GM21529 (cell line): ENCODE measurements at regions not wholly inside any gene's neighbourhood (a gene's known extent, or its start where the extent isn't known, plus 50 kb on each side); places are given as distances from the start of the nearest gene placed in this dataset.
"Not testable (repeated sequence)": the region's sequence is repeated elsewhere in the genome, so short reads cannot be mapped to it uniquely, and the experiment has no call there.

Source experiments
- ATAC-seq: cut with Tn5 transposase; IDR thresholded peaks from one replicate; pipeline ENCODE4 v1.9.1; 2021; ENCODE audit not compliant: unreplicated experiment

DNA sequence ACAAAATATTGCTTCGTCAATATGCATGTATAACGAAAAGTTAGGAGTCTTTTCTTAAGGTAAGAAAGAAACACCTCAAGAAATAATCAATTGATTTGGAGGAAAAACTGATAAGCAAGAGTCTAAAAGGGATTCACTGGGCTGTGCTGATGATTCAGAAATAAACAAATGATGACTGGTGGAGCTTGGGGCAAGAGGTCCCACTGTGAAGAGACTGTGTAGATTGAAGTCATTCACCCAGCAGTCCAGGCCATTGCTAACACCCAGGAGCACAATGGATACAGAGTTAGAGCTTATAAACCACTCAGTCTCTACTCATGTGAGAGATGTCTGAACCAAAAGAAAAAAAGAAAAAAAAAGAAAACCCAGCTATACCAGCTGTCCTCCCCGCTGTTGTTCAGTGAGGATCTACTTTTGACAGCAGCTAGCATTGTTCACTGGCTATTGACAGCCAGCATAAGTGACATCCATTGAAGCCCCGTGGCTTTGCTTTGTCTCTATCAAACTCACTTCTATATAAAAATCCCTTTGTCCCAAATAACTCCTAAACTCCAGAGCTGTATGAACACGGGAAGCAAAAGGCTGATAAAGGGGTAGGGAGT lies 255.5 kb downstream of the KCTD12 start:
- ATAC-seq = no peak

DNA sequence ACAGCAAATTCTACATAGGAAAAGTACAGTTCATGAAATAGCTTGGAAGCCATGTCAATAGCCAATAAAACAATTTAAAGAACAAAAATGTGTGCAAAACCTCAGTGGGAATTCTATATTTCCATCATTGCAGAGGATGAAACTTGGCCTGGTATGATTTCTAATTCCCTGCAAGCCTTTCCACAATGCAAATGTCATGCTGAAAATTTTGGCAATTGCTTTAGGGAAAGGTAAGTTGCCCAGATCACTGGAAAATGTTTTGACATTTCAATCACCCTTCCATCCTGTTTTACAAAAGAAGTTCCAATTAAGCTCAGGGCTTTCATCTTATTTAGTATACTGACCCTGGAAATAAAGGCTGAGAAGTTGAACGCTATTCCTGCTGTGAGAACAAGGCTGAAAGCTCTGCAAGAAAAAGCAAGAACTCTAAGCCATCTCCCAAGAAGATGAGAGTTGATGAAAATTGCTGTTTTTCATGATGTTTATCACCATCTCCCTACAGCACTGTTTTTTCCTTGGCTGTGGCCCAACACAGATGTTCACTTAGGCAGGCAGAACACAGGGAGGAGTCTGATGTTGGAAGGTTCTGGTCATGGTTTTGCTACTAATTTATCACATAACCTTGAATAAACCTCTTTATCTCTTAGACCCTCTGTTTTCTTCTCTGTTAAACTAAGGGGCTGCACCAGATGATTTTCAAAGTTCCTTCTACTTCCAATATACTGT lies 263.7 kb downstream of the KCTD12 start:
- ATAC-seq = no peak

DNA sequence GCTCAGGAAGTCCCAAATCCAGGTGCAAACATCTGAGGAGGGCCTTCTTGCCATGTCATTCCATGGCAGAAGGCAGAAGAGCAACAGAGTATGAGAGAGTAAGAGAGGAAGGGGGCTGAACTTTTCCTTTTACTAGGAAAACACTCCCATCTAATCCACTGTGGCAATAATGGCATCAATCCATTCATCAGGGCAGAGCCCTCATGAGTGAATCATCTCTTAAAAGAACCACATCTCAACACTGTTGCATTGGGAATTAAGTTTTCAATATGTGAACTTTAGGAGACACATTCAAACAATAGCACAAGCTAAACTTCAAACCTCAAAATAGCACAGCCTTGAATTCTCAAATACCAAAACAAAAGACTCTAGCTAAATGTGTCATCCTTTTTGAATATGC lies 264.5 kb downstream of the KCTD12 start:
- ATAC-seq = no peak

DNA sequence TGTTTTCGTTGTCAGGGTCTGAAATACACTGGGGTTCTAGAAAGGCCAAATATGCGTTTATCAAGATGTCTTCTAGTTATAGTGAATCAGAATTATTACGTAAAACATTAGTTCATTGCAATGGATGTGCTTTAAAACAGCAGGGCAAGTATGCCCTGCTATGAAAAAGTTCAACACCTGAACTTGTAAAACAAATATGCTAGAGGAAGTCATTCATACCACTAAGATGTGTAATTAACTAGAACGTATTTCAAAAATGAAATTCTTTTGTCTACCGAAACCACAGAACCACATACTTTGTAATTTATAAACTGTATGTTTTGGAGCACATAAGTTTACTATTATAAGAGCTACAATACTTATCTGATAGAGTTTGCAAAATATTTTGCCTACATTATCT lies 266.2 kb downstream of the KCTD12 start:
- no peak for ATAC-seq

DNA sequence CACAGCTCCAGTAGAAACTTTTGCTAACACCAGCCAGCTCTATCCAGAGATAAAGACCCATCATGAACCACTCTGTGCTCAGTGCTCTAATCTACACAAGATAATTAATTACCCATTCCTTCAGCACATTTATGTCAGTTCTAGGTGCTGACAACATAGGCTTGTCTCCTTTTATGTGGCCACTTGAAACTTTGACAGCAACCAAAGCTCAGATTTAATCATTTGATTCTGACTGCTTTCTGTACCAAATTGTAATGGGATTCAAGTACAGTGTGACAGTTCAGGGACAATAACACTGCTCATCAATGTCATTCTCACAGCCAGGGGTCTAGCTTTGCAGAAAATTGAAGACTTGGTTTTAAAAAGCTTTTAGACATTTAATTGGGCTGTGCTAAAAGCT lies 266.6 kb downstream of the KCTD12 start:
- ATAC-seq = no peak

DNA sequence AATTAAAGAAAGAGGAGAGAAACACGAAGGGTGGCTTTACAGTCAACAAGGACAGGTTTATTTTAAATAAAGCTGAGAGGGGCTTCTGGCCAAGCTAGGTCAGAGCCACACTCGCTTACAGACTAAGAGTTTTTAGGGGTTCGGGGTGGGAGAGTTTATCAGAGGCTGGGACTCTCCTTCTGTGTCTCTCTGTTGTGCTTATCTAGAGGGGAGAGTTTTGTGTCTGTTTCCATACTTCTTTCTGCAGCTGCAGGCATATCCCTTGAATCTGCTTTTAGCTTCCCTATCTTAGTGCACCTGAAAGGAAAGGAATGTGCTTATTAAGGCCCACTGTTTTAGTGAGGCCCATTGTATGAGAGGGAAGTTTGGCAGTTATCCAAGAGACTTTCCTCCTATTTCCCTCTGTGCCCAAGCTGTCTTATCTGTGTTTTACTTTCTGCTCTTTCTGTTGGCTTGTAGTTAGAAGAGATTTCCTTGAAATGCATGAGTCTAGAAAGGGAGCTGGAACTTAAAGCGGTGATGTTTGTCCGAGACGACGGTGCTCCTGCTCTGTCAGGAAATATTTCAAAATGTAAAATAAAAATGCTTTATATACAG lies 275.3 kb downstream of the KCTD12 start:
- no peak for ATAC-seq

DNA sequence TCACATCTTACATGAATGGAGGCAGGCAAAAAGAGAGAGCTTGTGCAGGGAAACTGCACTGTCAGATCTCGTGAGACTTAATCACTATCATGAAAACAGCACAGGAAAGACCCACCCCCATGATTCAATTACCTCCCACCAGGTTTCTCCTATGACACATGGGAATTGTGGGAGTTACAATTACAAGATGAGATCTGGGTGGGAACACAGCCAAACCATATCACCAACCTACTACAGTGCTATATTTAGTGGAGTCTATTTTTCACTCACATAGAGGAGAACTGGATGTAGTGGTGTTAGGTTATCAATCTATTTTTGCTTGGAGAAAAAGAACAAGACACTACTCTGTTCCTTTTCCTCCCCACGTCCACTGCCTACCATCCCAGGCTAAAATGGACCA lies 276.6 kb downstream of the KCTD12 start:
- no peak for ATAC-seq

DNA sequence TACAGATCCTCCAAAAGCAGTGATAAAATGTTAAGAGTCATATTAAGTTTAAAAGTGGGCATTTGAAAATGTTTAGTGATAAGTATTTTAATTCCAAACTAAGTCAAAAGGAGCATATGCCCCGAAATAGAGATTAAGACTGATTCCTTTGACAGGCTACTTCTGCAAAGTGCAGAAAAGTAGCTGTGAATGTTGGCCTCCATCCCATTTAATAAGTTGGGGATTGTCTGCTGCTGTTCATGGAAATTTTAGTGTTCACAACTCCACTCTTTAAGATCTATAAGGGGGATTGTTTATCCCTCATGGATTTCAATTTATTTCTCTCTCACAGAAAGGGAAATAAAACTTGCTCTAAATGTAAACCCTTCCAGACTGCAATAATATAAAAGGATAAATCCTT lies 278.3 kb downstream of the KCTD12 start:
- no peak for ATAC-seq

DNA sequence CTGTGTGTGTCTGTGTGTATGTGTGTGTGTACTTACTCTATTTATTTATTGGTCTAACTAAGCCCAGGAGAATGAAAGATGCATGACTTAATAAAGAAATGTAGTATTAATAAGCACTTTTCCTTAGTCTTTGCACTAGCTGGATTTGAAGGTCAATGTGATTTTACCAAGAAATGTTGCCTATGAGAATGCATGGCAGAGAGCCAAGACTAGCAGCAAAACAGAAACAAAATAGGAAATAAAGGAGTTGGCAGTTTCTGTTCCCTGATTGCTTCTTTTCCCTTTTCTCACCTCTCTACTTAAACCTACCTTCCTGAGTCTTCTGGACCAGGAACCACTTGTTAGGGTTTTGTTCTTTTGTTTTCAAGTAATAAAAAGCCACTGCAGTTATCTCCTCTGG lies 286.1 kb downstream of the KCTD12 start:
- ATAC-seq = no peak

DNA sequence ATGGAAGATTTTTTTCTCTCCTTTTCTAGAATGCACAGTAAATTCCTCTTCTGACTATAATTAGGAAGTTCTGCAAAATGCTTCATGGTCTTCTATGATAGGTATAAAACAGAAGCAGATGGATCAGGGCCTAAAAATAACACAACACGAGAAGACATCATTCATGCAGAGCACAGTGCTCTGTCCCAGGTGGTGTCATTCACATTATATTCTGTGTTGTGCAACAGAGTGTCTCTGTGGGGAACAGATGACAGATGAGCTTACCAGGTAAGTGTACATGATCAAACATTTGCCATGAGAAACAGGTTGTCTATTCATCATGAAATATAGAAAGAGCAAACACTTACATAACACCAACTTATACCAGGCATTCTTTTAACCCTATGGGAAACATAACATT lies 288.3 kb downstream of the KCTD12 start:
- no peak for ATAC-seq

DNA sequence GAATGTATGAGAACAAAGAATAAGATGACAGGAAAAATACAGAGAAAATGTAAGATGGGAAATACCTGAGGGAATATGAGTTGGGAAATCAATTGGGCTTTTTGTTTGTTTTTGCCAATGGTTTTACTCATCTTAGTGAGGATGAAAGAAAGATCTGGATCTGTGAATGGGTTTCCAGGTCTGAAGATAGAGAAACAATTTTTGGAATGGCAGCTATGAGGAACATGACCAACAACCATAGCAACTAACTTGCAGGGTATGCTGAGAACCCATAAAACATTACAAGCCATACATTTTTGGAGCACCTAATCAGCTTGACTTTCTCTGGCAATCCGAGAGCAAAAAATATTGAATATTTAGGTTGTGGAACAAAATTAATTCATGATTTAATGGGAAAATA lies 290.0 kb downstream of the KCTD12 start:
- no peak for ATAC-seq

DNA sequence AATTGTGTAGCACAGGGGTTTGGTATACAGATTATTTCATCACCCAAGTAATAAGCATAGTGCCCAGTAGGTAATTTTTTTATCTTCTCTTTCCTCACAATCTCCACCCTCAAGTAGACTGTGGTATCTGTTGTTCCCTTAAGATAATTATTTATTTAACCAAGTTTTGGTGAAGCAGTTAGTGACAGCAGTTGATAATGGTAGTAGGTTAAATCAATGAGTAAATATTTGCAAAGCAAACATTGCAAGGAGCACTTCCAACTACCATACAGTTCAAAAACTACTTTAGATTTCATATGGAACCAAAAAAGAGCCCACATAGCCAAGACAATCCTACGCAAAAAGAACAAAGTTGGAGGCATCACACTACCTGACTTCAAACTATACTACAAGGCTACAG lies 291.8 kb downstream of the KCTD12 start:
- no peak for ATAC-seq

DNA sequence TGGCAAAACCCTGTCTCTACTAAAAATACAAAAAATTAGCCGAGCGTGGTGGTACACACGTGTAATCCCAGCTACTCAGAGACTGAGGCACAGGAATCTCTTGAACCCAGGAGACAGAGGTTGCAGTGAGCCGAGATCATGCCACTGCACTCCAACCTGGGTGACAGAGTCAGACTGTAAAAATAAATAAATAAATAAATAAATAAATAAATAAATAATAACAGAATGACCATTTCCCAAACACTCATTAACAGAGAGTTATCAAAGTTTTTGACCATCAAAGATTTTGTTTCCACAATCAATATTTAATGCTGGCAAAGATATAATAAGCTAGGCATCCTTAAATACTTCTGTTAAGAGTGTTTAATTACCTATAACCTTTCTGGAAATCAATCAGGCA lies 299.4 kb downstream of the KCTD12 start:
- no peak for ATAC-seq

DNA sequence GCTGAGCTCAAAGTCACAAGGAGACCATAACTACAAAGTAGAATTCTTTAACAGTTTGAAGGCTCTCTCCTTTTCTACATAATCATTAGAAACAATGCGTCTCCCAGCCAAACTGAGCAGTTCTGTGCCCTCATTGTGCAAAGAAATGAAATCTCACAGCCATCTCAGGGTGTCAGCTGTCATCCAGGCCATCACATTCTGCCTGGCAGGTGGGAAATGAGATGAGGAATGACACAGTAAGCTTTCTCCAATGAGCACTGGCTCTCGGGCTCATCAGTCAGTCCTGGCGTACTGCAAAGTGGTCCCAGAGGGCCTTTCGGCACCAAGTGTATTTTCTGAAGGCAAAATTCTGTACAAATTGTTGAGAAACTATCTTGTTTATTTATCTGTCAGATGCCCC lies 306.5 kb downstream of the KCTD12 start:
- ATAC-seq = no peak

DNA sequence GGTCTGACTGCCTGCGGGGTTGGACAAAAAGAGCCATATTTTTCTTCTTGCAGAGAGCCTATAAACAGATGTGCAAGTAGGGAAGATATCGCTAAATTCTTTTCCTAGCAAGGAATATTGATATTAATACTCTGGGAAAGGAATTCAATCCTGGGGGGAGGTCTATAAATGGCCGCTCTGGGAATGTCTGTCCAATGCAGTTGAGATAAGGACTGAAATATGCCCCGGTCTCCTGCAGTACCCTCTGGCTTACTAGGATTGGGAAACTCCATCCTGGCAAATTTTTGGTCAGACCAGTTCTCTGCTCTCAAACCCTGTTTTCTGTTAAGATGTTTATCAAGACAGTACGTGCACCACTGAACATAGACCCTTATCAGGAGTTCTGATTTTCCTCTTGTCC lies 310.6 kb downstream of the KCTD12 start:
- not testable (repeated sequence) for ATAC-seq

DNA sequence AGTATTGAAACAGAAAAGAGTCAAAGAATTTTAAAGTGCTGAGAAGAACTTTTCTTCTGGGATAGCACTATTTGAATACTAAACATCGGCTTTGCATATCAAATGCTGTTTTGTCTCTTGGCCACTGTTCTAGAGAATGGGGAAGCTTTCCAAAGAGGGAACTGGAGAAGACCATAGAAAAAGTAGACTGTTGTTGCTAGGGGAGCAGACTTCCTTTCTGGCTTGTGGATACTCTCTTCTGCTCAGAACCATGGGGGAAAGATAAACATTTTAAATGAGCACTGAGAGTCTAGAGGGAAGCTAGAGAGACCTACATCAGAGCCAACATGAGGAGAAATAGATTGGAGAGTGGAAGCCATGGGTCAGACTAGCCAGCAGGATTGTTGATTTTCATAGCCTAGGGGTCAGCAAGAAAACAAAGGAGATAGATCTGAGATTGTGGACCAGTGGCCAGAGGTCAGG lies 315.7 kb downstream of the KCTD12 start:
- ATAC-seq = no peak

DNA sequence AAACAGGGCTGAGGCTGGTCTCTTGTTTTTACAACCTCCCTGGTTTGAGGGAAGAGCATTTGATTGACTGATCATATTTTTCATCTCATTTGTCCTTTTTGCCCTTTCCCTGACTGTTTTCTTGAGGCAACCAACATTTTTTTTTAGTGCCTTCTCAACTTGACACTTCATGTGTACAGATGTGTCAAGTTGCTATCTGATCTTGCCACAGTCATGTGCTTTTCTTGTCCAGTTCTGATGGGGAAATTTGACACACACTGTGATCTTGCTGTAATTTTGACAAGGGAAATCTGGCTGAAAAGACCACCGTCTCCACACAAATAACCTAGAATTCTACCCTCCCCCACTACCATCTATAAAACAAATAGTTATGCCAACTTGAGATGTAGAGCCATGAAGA lies 329.6 kb downstream of the KCTD12 start:
- ATAC-seq = no peak

DNA sequence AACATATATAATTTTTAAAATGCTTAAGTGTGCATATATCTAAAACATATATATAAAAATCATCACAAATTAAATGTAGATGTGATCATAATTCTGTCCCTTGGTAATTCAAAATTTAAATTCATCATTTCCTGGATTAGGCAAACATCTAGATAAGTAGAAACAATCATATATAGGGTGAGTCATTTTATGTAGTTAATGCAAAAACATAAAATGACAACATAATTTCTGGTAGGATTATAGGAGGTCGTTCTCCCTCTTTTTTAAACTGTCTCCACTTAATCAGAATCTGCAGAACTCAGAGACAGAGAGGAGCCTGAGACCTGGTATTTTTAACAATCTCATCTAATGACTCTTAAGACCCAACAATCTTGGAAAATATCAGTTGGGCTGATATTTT lies 333.4 kb downstream of the KCTD12 start:
- ATAC-seq = no peak

DNA sequence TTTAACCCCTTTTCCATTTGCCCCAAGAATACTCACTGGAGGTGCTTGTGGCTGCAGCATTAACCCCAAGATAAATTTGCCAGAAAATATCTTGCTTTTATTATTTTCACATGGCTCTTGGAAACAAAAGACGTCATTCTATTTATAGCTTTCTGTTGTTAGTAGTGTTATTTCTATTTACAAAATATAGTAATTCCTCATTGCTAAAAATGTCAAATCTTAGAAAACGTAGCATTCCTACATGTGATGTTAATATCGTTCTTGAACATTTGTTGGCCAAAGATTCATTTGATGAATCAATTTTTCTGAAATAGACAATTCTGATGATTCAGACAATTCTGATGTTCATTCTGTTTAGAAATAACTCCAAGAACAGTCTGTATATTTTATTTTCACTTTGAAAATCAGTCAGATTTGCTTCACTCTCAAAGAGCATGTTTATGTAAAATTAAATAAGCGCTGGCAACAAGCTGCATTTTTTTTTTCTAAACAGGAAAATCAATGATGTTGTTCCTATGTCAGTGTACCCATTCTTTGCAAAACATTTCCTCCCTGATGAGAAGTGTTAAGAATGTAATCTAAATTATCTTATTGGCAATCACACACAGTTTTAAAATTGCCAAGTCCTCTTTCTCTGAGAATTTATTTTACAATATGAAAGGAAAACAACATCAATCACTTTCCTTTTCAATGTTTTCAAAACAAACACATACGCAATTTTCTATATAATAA lies 334.0 kb downstream of the KCTD12 start:
- no peak for ATAC-seq

DNA sequence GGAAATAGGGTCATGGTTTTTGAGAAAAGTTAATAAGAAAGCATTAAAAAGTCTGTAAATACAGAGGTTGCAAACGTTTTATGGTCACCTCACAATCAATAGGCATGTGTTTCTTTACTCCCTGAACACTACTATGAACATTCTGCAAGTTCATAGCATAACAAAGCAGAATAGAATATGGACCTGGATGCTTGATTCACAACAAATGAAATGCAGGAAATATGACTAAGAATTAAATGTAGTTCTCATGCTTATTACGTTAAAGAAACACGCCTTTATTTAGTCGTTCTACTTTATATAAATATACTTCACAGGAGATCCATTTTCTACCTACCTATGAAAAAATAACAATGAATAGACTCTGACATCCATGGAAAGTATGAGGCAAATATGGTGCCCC lies 344.0 kb downstream of the KCTD12 start:
- ATAC-seq = no peak

DNA sequence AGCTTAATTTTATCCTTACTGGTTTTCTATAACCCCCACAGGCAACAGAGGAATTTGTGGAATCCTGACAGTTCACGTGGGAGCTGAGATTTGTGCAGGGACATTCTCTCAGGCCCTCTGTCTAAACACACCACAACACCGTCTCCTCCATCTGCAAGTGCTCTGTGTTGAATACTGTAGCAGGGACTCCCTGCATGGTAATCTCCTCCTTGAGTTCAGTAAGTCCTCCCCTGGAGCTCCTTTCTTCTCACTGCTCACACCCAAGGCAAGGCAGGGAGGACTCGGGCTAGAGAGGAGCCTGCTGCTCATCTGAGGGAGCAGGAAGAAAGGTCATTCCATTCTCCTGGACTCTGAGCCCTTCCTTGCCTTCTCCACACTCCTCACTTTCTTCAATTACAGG lies 348.2 kb downstream of the KCTD12 start:
- no peak for ATAC-seq

DNA sequence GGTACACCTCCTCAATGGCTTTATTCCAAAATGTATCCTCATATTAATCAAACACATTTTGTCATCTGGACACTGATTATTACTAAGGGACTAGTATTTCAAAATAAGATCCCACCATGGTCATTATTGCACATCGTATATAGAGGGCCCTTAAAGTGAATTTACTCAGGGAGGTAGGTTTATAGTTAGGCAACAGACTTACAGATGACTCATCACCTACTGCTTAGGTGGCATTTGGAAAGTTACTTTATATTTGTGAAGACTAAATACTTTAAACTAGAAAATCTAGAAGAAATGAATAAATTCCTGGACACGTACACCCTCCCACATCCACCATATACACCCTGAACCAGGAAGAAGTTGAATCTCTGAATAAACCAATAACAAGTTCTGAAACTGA lies 353.0 kb downstream of the KCTD12 start:
- ATAC-seq = no peak
